Globus pallidus (tissue), 1 donor: ENCODE measurements at regions not wholly inside any gene's neighbourhood (a gene's known extent, or its start where the extent isn't known, plus 50 kb on each side); places are given as distances from the start of the nearest gene placed in this dataset.
"Not testable (repeated sequence)": the region's sequence is repeated elsewhere in the genome, so short reads cannot be mapped to it uniquely, and the experiment has no call there.

Experiments used
- DNase-seq: peaks from one replicate; pipeline ENCODE4 v3.0.0-alpha.2; 2015; ENCODE audit warnings: low spot score

- DNase-seq = not testable (repeated sequence)
Observed at GRCh38 chr20:22734946-22735647, 150.7 kb upstream of the FOXA2 start.

GRCh38 chr20:22740829-22741228 is 156.5 kb upstream of the FOXA2 start:
- DNase-seq = no peak

- no peak for DNase-seq
Observed at GRCh38 chr20:22744341-22745193, 160.2 kb upstream of the FOXA2 start.

- no peak for DNase-seq
Observed at GRCh38 chr20:22745194-22745500, 160.8 kb upstream of the FOXA2 start.

- DNase-seq = no peak
Observed at GRCh38 chr20:22746957-22747356, 162.6 kb upstream of the FOXA2 start.

GRCh38 chr20:22752324-22752723 is 168.0 kb upstream of the FOXA2 start:
- DNase-seq = no peak

GRCh38 chr20:22757424-22758183 is 173.2 kb upstream of the FOXA2 start:
- DNase-seq = no peak

GRCh38 chr20:22758815-22759214 is 174.4 kb upstream of the FOXA2 start:
- DNase-seq = no peak

- DNase-seq = no peak
Observed at GRCh38 chr20:22762576-22763256, 178.3 kb upstream of the FOXA2 start.

- no peak for DNase-seq
Observed at GRCh38 chr20:22763257-22763906, 179.0 kb upstream of the FOXA2 start.

- no peak for DNase-seq
Observed at GRCh38 chr20:22768266-22769178, 184.2 kb upstream of the FOXA2 start.

- DNase-seq = no peak
Observed at GRCh38 chr20:22770241-22770800, 185.9 kb upstream of the FOXA2 start.

GRCh38 chr20:22771706-22772105 is 187.3 kb upstream of the FOXA2 start:
- no peak for DNase-seq

- DNase-seq = no peak
Observed at GRCh38 chr20:22773344-22773743, 189.0 kb upstream of the FOXA2 start.

GRCh38 chr20:22775256-22775655 is 190.9 kb upstream of the FOXA2 start:
- DNase-seq = no peak

- DNase-seq = no peak
Observed at GRCh38 chr20:22775671-22776139, 191.3 kb upstream of the FOXA2 start.

GRCh38 chr20:22776369-22776768 is 192.0 kb upstream of the FOXA2 start:
- no peak for DNase-seq

GRCh38 chr20:22779878-22780277 is 195.5 kb upstream of the FOXA2 start:
- no peak for DNase-seq

- DNase-seq = no peak
Observed at GRCh38 chr20:22781869-22782268, 197.5 kb upstream of the FOXA2 start.

GRCh38 chr20:22789676-22790075 is 205.3 kb upstream of the FOXA2 start:
- no peak for DNase-seq
